ENCODE measurements at regions not wholly inside any gene's neighbourhood (a gene's known extent, or its start where the extent isn't known, plus 50 kb on each side); places are given as distances from the start of the nearest gene placed in this dataset.

DNA sequence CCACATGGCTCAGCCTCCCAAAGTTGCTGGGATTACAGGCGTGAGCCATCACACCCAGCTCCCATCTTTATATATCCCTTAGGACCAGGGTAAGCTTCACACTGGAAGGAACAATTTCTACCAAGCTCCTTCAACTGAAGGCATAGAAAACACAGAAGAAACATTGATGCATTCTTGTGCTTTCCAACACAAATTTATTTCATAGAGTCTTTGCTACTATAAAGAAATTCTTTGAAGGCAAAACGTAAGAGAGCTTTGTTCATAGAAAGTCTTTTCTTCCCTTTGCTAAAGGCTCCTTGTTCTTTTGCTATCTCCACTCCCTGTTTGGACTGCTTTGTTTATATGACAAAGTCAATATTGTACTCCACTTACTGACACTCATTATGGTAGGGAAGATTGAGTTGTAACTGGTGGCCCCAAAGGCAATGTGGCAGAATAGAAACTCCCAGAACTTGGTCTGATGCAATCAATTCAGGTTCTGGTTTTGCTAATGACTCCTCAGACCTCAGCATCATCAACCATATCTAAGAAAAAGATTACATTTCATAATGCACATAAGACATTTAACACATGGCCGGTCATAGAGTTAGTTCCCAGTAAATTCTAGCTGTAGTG is 97.4 kb upstream of the CLINT1 start:
- Histone ChIP-seq H3K36me3 (no peaks in the 10 kb centered on the region), H3K27me3 (no peaks in the 10 kb centered on the region), H3K27ac (no peak overlapping the region), H3K9me3 (no peaks in the 10 kb centered on the region), H3K4me3 (no peak overlapping the region), H3K4me1 (peaks cover 0 to 4% (median 0%) of the 10 kb centered on the region in 4 donors)
- DNase-seq: no peak
- TF ChIP-seq, protein P1, sequence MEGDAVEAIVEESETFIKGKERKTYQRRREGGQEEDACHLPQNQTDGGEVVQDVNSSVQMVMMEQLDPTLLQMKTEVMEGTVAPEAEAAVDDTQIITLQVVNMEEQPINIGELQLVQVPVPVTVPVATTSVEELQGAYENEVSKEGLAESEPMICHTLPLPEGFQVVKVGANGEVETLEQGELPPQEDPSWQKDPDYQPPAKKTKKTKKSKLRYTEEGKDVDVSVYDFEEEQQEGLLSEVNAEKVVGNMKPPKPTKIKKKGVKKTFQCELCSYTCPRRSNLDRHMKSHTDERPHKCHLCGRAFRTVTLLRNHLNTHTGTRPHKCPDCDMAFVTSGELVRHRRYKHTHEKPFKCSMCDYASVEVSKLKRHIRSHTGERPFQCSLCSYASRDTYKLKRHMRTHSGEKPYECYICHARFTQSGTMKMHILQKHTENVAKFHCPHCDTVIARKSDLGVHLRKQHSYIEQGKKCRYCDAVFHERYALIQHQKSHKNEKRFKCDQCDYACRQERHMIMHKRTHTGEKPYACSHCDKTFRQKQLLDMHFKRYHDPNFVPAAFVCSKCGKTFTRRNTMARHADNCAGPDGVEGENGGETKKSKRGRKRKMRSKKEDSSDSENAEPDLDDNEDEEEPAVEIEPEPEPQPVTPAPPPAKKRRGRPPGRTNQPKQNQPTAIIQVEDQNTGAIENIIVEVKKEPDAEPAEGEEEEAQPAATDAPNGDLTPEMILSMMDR (IDR thresholded peaks at IDR 0.05): no peak
- intact Hi-C loops (cut with DNase I; ENCODE audit: low total_unique reads): no loop called here

DNA sequence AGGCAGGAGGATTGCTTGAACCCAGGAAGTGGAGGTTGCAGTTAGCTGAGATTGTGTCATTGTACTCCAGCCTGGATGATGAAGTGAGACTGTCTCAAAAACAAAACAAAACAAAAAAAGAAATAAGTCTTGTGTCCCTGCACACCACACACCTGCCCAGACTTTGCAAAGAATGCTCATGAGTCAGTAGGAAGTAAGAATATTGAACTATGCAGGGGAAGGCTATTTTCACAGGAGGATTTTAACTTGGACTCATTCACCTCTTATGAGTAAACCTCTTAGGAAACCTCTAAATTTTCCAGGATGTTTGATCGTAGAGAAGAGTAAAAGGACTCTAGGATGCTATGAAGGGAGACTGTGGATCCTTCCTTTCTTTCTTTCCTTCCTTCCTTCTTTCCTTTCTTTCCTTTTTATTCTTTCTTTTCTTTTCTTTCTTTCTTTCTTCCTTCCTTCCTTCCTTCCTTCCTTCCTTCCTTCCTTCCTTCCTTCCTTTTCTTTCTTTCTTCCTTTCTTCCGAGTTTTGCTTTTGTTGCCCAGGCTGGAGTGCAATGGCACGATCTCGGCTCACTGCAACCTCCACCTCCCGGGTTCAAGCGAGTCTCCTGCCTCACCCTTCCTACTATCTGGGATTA is 96.7 kb upstream of the CLINT1 start:
- Histone ChIP-seq H3K9me3 (no peaks in the 10 kb centered on the region), H3K4me1 (peaks cover 0 to 4% (median 0%) of the 10 kb centered on the region in 4 donors), H3K36me3 (no peaks in the 10 kb centered on the region), H3K27ac (no peak overlapping the region), H3K27me3 (no peaks in the 10 kb centered on the region), H3K4me3 (no peak overlapping the region)
- intact Hi-C loops (cut with DNase I; ENCODE audit: low total_unique reads): no loop called here
- DNase-seq: no peak
- TF ChIP-seq, protein P1 (IDR thresholded peaks at IDR 0.05): no peak

DNA sequence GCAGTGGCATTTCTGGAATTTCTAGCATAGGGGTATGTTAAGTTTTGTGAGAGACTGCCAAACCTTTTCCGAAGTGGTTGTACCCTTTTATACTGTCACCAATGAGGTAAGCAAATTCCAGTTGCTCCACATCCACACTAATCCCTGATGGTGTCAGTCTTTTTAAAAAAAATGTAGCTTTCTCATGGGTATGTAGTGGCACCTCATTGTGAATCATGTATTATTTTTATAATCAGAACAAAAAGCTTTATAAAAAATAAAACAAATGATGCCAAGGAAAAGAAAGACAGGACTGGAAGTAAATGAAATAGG is 93.4 kb upstream of the CLINT1 start:
- no peaks in the 10 kb centered on the region for H3K36me3 ChIP-seq
- no peaks in the 10 kb centered on the region for H3K9me3 ChIP-seq
- no peak overlapping the region for H3K4me3 ChIP-seq
- no peak for DNase-seq
- TF ChIP-seq, protein P1 (IDR thresholded peaks at IDR 0.05): no peak
- no peaks in the 10 kb centered on the region for H3K27me3 ChIP-seq
- peaks cover 0 to 17% (median 3%) of the 10 kb centered on the region in 4 donors for H3K4me1 ChIP-seq
- no peak overlapping the region for H3K27ac ChIP-seq
- intact Hi-C loops (cut with DNase I; ENCODE audit: low total_unique reads): no loop called here

DNA sequence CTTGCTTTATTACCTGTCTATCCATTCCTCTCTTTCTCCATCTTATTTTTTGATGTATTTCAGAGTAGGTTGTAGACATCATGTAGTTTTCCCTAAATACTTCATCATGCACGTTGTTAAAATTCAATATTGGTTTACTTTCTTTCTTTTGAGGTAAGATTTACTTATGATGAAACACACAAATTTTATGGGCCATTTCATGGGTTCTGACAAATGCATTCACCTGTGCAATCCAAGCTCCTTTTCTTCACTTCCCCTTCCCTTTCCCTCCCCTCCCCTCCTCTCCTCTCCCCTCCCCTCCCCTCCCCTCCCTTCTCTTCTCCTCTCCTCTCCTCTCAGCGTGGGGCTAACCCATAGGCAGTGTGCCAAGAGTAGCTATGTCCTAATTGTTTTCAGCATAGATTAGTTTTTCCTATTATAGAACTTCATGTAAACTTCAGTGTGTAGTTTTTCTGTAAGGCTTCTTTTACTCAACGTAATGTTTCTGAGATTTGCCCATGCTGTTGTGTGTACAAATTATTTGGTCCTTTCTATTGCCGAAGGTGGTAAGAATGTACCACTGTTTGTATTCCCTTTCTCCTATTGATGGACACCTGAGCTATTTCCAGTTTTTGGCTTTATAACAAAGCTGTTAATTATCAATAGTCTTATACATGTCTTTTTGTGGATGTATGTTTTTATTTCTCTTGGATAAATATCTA is 92.9 kb upstream of the CLINT1 start:
- Histone ChIP-seq H3K36me3 (no peaks in the 10 kb centered on the region), H3K4me1 (peaks cover 0 to 17% (median 3%) of the 10 kb centered on the region in 4 donors), H3K27ac (no peak overlapping the region), H3K27me3 (no peaks in the 10 kb centered on the region), H3K9me3 (no peaks in the 10 kb centered on the region), H3K4me3 (no peak overlapping the region)
- no peak for DNase-seq
- intact Hi-C loops (cut with DNase I; ENCODE audit: low total_unique reads): no loop called here
- TF ChIP-seq, protein P1 (IDR thresholded peaks at IDR 0.05): no peak

DNA sequence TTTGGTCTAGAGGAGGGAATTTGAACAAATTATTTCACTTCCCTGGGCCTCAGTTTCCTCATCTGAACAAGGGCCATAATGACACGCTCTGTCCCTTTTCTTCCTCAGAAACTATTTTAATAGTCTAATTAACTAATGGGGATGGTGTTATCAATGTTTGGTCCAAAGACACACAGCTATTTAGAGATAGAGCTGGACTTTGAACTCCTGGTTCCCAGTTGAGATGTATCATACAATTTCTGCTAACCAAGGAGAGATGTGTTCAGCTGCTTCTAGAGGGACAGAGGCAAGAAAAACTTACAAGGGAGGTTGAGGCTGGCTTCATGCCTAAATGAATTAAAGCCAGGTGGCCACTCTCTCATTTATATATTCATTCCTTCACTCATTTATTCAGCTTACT is 90.6 kb upstream of the CLINT1 start:
- peak overlapping the region; percentile 70 to 72 for H3K27ac ChIP-seq

More for the DNA sequence above, 90.6 kb upstream of the CLINT1 start:
- DNase-seq: no peak
- Histone ChIP-seq H3K4me1 (peaks cover 0 to 13% (median 3%) of the 10 kb centered on the region in 4 donors), H3K36me3 (no peaks in the 10 kb centered on the region), H3K27me3 (no peaks in the 10 kb centered on the region), H3K4me3 (no peak overlapping the region), H3K9me3 (no peaks in the 10 kb centered on the region)
- intact Hi-C loops (cut with DNase I; ENCODE audit: low total_unique reads): no loop called here
- TF ChIP-seq, protein P1 (IDR thresholded peaks at IDR 0.05): no peak

Measured in tibial artery (tissue), 4 donors.